Activated CD4-positive, alpha-beta T cell treated with anti-CD3 and anti-CD28 coated beads, Interleukin-2, amount 50 U/mL, for 24 hours (primary cell): ENCODE measurements at regions not wholly inside any gene's neighbourhood (a gene's known extent, or its start where the extent isn't known, plus 50 kb on each side); places are given as distances from the start of the nearest gene placed in this dataset.
"Not testable (repeated sequence)": the region's sequence is repeated elsewhere in the genome, so short reads cannot be mapped to it uniquely, and the experiment has no call there.

ENCODE experiments used
- DNase-seq, 2 donors: peaks; one replicate each; pipeline ENCODE4 v3.0.0-alpha.2; 2020; ENCODE audit warnings: low read depth in 1 of 2, low spot score in 1 of 2

GRCh38 chr7:89616829-89617228 is 537.4 kb upstream of the STEAP1 start:
- not testable (repeated sequence) for DNase-seq

GRCh38 chr7:89618274-89618673 is 536.0 kb upstream of the STEAP1 start:
- DNase-seq = no peak

DNA sequence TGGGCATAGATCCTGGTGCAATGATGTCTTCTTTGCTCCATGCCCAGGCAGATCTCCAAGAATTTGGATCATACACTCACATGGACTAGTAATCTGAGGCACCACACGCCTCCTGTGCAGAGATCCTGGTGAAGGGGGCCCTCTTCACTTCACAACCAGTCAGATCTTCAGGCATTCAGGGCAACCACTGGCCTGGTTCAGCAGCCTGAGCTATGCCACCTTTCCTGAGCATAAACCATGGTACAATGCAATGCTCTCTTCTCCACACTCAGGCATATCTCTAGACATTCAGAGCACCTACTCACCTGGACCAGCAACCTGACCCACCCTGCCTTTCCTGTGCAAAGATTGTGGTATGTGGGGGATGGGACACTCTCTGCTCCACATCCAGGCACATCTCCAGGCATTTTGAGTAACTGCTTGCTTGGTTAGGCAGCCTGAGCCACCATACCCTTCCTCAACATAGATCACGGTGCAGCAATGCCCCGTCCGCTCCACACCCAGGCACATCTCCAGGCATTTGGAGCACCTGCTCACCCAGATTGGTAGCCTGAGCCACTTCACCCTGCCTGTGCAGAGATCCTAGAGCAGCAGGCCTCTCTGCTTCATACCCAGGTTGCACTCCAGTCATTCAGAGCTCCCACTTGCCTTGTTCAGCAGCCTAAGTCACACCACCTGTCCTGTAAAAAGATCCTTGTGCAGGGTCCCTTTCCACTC is 532.2 kb upstream of the STEAP1 start:
- no peak for DNase-seq

GRCh38 chr7:89623018-89623672 is 531.1 kb upstream of the STEAP1 start:
- DNase-seq = peak in 1 of 2 donors; percentile 8

DNA sequence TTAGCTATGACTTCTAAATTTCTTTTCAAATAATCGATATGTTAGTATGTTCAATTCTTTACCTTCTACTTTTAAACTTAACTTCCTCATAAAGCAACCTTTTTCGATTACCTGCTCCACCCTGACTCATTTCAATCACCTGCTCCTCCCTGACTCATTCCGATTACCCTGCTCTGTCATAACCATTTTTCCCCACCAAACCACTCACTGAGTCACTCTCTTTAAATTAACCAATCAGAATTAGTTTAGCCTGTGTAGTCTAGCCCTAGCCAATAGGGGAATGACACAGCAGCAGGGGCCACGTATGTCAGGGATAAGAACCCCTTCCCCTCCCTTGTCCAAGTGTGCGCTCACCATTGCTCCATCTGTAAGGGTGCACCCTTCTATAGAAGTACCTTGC is 530.1 kb upstream of the STEAP1 start:
- DNase-seq = not testable (repeated sequence)

DNA sequence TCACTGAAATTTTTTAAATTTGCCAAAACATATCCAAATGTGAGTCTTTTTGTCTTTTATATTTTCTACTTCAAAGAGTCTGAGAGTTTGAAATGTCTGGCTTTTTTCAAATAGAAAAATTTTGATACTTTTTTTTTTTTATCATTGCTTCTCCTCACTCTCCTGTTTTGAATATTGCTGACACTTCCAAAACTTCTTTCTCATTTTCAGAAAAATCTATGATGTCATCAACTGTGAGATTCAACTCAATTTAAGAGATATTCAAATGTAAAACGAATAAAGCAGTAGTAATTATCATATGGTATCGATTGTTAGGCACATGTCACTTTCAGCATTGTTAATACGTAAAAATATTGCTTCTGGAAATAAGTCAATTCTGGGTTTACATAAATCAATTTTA is 505.8 kb upstream of the STEAP1 start:
- DNase-seq = no peak

DNA sequence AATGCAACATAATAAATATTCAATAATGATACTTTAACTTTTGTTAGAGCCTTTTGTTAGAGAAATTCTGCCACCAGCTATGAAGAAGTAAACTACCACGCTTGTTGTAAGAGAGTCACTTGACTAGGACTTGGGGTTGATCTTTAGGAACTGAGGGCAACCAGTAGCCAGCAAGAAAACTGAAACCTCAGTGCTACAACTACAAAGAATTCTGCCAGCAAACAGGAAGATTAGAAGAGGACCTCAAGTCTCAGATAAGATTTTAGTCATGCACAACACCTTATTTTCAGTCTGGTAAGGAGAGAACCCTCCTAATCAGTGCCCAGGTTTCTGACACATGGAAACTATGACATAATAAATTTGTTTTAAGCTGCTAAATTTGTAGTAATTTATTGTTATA is 498.3 kb upstream of the STEAP1 start:
- no peak for DNase-seq

- DNase-seq = no peak
These were observed 492.4 kb upstream of the STEAP1 start for GRCh38 chr7:89661876-89662275.

- no peak for DNase-seq
These were observed 488.0 kb upstream of the STEAP1 start for GRCh38 chr7:89666136-89666835.

GRCh38 chr7:89680161-89680560 is 474.1 kb upstream of the STEAP1 start:
- no peak for DNase-seq

DNA sequence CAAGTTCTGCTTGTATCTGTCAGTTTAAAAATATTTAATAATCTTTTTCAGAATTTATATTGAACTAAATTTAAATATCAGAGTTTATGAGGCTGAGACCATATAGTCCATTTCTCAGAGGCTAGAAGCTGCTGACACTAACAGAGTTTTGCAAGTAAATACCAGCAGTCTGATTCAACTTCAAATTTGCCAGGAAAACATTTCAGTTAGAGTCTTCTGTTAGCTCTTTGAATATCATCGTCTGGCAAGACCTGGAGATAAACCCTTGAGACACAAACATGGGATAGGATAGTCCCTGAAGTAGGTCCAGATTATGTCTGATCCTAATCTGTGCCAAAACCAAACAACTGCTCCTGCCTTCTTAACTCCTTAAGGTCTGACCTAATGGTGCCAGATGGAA is 472.8 kb upstream of the STEAP1 start:
- DNase-seq = no peak

DNA sequence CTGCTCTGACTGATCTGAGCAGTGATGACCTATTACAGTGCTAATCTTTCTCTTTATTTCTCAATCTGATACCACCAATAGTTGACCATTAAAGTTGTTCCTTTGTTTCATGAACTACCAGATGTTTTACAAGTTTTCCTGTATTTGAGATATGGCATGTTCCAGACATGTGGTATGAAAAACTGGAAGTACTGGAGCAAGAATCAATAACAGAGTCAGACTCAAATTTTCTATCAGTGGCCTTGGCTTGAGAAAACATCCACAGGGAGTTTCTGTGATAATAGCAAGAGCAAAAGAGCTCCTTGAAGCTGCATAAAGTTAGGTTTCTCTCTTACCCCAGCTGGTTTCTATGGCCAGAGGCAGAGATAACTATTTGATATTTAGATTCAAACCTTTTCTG is 469.0 kb upstream of the STEAP1 start:
- DNase-seq = no peak

GRCh38 chr7:89687211-89687610 is 467.1 kb upstream of the STEAP1 start:
- DNase-seq = no peak

DNA sequence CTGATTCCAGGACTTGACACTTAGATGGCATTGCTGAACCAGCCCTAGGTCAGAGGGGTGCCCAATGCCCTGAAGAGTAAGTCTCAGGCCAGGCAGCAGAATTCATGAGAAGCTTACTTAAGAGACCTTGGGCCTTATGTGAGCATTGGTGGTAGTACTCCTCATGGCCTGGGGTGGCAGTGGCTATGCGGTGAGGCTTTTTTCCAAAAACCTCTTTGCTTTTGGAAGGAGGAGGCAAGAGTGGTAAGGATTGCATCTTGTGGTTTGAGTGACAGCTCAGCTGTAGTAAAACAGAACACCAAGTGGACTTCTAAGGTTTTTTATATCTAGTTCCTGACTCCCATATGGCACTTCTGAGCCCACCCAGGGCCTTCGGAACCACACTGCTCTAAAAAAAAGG is 459.0 kb upstream of the STEAP1 start:
- no peak for DNase-seq

DNA sequence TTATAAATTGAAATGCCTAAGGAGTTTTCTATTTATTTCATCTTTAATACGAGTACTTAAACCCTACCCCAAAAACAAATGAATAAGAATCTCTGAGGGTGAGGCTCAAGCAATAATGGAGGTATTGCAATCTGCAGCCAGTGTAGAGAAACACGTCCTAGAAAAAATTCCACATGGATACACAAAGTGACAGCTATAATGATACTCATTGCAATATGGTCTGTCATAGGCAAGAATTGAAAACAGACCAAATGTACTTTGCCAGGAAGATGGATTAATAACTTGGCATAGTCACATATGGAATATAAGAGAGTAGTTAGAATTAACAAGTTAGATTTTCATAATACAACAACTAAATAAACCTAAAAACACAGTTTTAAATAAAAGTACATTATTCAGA is 440.1 kb upstream of the STEAP1 start:
- DNase-seq = no peak

DNA sequence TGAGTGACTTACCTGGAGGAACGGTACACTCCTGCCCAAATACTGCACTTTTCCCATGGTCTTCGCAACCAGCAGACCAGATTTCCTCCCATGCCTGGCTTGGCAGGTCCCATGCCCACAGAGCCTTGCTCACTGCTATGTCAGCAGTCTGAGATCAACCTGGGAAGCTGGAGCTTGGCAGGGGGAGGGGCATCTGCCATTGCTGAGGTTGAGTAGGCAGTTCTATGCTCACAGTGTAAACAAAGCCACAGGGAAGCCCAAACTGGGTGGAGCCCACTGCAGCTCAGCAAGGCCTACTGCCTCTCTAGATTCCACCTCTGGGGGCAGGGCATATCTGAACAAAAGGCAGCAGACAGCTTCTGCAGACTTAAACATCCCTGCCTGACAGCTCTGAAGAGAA is 435.3 kb upstream of the STEAP1 start:
- not testable (repeated sequence) for DNase-seq

- no peak for DNase-seq
These were observed 425.8 kb upstream of the STEAP1 start for GRCh38 chr7:89728481-89728880.

DNA sequence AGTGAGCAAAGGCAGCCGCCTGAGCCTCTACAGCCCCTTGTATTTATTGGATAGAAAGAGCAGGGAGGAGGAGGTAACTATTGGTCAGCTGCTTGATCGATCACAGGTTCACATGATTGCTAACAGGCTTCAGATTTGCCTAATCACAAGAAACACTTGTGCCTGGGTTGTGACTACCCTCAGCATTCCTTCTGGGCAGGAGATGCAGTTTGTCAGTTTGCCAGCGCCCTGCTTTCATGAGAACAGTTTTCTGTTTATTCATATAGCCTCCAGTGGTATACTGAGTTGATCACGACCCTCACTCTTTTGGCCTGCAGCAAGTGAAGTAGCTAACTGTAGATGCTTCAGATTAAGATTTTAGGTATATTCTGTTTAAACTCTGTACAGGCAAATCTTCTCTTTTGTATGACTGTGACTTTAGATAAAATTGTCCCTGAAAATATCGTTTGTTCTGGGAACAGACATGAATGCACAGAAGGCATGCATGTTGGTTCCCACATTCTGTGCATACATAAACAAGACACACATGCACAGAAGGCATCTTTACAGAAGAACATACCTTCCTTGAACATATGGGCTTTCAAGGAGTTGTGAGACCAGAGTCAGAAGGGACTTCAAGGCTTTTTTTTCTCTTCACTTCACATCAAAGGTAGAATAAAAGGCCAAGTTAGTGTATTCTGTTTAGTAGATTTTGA is 422.4 kb upstream of the STEAP1 start:
- no peak for DNase-seq

DNA sequence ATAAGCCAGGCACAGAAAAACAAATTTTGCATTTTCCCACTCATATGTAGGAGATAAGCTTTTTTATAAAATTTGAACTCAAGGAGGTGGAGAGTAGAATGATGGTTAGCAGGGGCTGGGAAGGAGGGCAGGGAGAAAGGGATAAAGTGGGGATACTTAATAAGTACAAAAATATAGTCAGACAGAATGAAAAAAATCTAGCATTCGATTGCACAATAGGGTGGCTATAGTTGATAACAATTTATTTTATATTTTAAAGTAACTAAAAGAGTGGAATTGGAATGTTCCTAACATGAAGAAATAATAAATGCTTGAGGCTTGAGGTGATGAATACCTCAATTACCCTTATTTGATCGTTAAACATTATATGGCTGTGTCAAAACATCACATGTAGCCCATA is 415.7 kb upstream of the STEAP1 start:
- no peak for DNase-seq

DNA sequence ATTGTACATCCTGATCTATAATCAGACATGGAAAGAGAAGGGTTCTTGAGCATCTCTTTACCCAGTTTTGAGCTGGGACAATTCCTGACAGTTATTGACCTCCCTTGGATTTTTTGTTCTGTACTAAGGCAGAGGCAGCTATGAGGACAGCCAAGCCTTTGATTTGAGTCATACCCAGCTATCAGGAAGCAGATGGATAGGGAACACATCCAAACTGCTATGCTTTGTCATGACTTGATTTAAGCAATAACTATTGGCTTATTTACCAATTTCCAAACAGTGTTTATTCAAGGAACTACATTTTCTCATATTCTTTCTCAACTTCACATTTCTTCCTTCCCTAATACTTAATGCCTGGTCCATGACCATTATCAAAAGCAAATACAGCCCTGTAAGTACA is 396.4 kb upstream of the STEAP1 start:
- no peak for DNase-seq

DNA sequence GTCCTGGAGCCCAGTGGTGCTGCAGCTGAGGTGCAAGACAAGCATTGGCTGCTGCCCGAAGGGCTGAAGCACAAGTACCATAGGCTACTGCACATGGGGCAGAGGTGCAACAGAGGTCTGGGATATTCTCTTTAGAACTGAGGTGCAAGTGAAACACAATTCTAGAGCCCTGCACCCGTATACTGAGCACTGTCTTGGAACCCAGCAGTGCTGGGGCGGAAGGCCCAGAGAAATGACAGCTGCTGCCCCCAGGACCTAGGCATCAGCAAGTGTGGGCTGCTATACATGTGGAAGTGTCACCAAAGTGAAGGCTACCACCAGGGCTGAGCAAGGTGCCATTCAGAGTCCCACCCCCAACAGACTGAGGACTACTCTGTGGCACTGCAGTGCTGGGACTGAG is 393.6 kb upstream of the STEAP1 start:
- DNase-seq = no peak

GRCh38 chr7:89761173-89761572 is 393.1 kb upstream of the STEAP1 start:
- DNase-seq = no peak
